ENCODE measurements at regions not wholly inside any gene's neighbourhood (a gene's known extent, or its start where the extent isn't known, plus 50 kb on each side); places are given as distances from the start of the nearest gene placed in this dataset.
"Not testable (repeated sequence)": the region's sequence is repeated elsewhere in the genome, so short reads cannot be mapped to it uniquely, and the experiment has no call there.

GRCh38 chr15:36136049-36136448 lies 443.4 kb upstream of the CDIN1 start:
- no peak for TF ChIP-seq CTCF (IDR thresholded peaks at IDR 0.05; ENCODE audit: low read depth, low read length)
- no peak for DNase-seq
- no peaks in the 10 kb centered on the region for H3K27me3 ChIP-seq

GRCh38 chr15:36152936-36153335 lies 426.5 kb upstream of the CDIN1 start:
- H3K4me1 ChIP-seq = no peaks in the 10 kb centered on the region
- DNase-seq = no peak
- TF ChIP-seq CTCF (IDR thresholded peaks at IDR 0.05; ENCODE audit: low read depth, low read length) = no peak
- H3K36me3 ChIP-seq = no peaks in the 10 kb centered on the region
- H3K9me3 ChIP-seq = no peaks in the 10 kb centered on the region
- no peak overlapping the region for H3K4me3 ChIP-seq (ENCODE audit: low read depth, low read length)
- no peaks in the 10 kb centered on the region for H3K27me3 ChIP-seq

More at GRCh38 chr15:36136049-36136448, 443.4 kb upstream of the CDIN1 start:
- Histone ChIP-seq H3K9me3 (no peaks in the 10 kb centered on the region), H3K36me3 (no peaks in the 10 kb centered on the region), H3K4me3 (ENCODE audit: low read depth, low read length) (no peak overlapping the region), H3K4me1 (no peaks in the 10 kb centered on the region)

- Histone ChIP-seq H3K36me3 (no peaks in the 10 kb centered on the region), H3K9me3 (no peaks in the 10 kb centered on the region), H3K4me1 (no peaks in the 10 kb centered on the region), H3K27me3 (no peaks in the 10 kb centered on the region), H3K4me3 (ENCODE audit: low read depth, low read length) (no peak overlapping the region)
- no peak for DNase-seq
- no peak for TF ChIP-seq CTCF (IDR thresholded peaks at IDR 0.05; ENCODE audit: low read depth, low read length)
These were observed 422.5 kb upstream of the CDIN1 start for GRCh38 chr15:36156879-36157427.

- Histone ChIP-seq H3K9me3 (no peaks in the 10 kb centered on the region), H3K4me1 (no peaks in the 10 kb centered on the region), H3K4me3 (ENCODE audit: low read depth, low read length) (no peak overlapping the region), H3K27me3 (no peaks in the 10 kb centered on the region), H3K36me3 (no peaks in the 10 kb centered on the region)
- DNase-seq = no peak
- TF ChIP-seq CTCF (IDR thresholded peaks at IDR 0.05; ENCODE audit: low read depth, low read length) = no peak
These were observed 419.1 kb upstream of the CDIN1 start for GRCh38 chr15:36160351-36160750.

- H3K4me1 ChIP-seq = no peaks in the 10 kb centered on the region
- H3K36me3 ChIP-seq = no peaks in the 10 kb centered on the region
- H3K9me3 ChIP-seq = no peaks in the 10 kb centered on the region
- TF ChIP-seq CTCF (IDR thresholded peaks at IDR 0.05; ENCODE audit: low read depth, low read length) = no peak
- no peak for DNase-seq
- no peak overlapping the region for H3K4me3 ChIP-seq (ENCODE audit: low read depth, low read length)
- H3K27me3 ChIP-seq = no peaks in the 10 kb centered on the region
These were observed 418.3 kb upstream of the CDIN1 start for GRCh38 chr15:36161108-36161507.

GRCh38 chr15:36161771-36162212 lies 417.6 kb upstream of the CDIN1 start:
- no peak overlapping the region for H3K4me3 ChIP-seq (ENCODE audit: low read depth, low read length)
- 0 out of 2 replicates have a peak, but pooled peaks have one; percentile 3 for TF ChIP-seq CTCF (IDR thresholded peaks at IDR 0.05; ENCODE audit: low read depth, low read length)
- H3K36me3 ChIP-seq = no peaks in the 10 kb centered on the region
- H3K9me3 ChIP-seq = no peaks in the 10 kb centered on the region
- H3K27me3 ChIP-seq = no peaks in the 10 kb centered on the region
- H3K4me1 ChIP-seq = no peaks in the 10 kb centered on the region
- DNase-seq = no peak

GRCh38 chr15:36163983-36164382 lies 415.4 kb upstream of the CDIN1 start:
- H3K4me1 ChIP-seq, DNase-seq: not testable (repeated sequence)

More at GRCh38 chr15:36163983-36164382, 415.4 kb upstream of the CDIN1 start:
- not testable (repeated sequence) for H3K4me3 ChIP-seq (ENCODE audit: low read depth, low read length); H3K36me3 ChIP-seq; H3K9me3 ChIP-seq; H3K27me3 ChIP-seq

Data from BE2C (cell line).